Spinal cord (tissue), 9 donors: ENCODE measurements at regions not wholly inside any gene's neighbourhood (a gene's known extent, or its start where the extent isn't known, plus 50 kb on each side); places are given as distances from the start of the nearest gene placed in this dataset.

Source experiments
- DNase-seq, 6 donors: peaks; one replicate each; pipeline versions ENCODE4 v3.0.0 to v3.0.0-alpha.2; 2013 to 2015; ENCODE audit warnings: low spot score in 6 of 6, low read depth in 4 of 6
- H3K27ac ChIP-seq: one replicate; pipeline ENCODE4 v1.5.1; 2013; ENCODE audit warnings: low read depth, low read length, control low read depth
- H3K27me3 ChIP-seq: one replicate; pipeline ENCODE4 v1.6.1; 2013; ENCODE audit warnings: low read length; ENCODE audit not compliant: control insufficient read depth, insufficient read depth
- H3K36me3 ChIP-seq: one replicate; pipeline ENCODE4 v1.6.1; 2013; ENCODE audit warnings: low read length; ENCODE audit not compliant: control insufficient read depth, insufficient read depth
- H3K4me1 ChIP-seq: one replicate; pipeline ENCODE4 v1.6.1; 2013; ENCODE audit warnings: low read length; ENCODE audit not compliant: control insufficient read depth, insufficient read depth
- H3K4me3 ChIP-seq: one replicate; pipeline ENCODE4 v1.5.1; 2013; ENCODE audit warnings: low read depth, low read length, control low read depth
- H3K9me3 ChIP-seq: one replicate; pipeline ENCODE4 v1.6.1; 2013; ENCODE audit warnings: low read length; ENCODE audit not compliant: control insufficient read depth, insufficient read depth
- WGBS: methylation state at CpG from one replicate; pipeline ENCODE4 v1.1.5; 2013; ENCODE audit warnings: missing lambda C conversion rate; ENCODE audit not compliant: insufficient coverage; 5-methylcytosine and 5-hydroxymethylcytosine counted together
- donor health status: healthy.

DNA sequence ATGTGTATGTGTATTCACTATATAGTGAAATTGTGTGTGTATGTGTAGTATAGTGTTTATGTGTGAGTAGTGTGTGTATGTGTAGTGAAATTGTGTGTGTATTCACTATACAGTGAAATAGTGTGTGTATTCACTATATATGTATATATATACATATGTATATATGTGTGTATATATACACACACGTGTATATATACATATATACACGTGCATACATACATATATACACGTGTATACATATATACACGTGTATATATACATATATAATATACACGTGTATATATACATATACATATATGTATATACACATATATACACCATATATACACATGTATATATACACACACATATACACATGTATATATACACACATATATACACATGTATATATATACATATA, 403.6 kb upstream of the TUSC1 start:
- H3K9me3 ChIP-seq: no peaks in the 10 kb centered on the region
- no peaks in the 10 kb centered on the region for H3K4me1 ChIP-seq
- DNase-seq: no peak
- WGBS: no CpG with 5 or more reads among the region's 5 CpGs
- no peak overlapping the region for H3K4me3 ChIP-seq
- no peaks in the 10 kb centered on the region for H3K36me3 ChIP-seq
- H3K27me3 ChIP-seq: no peaks in the 10 kb centered on the region
- H3K27ac ChIP-seq: no peak overlapping the region

DNA sequence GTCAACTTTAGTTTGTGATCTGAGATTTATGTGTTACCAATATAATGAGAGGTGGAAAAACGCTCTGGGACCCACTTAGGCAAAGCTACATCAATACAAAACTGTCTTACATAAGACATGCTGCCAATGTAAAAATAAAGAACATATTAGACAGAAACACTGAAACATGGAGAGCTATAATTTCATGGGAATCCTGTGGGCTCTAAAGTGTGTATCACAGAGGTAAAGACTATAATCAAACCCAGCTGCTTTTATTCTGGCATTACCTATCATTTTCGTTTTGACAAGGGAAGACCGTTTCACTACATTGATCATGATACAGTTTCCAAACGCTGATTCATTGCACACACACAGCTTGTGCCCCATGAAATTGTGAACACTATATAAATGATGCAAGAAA, 400.5 kb upstream of the TUSC1 start:
- Histone ChIP-seq H3K27ac (no peak overlapping the region), H3K4me1 (no peaks in the 10 kb centered on the region), H3K36me3 (no peaks in the 10 kb centered on the region), H3K4me3 (no peak overlapping the region), H3K9me3 (no peaks in the 10 kb centered on the region), H3K27me3 (no peaks in the 10 kb centered on the region)
- WGBS: no CpG with 5 or more reads among the region's 4 CpGs
- DNase-seq: peak in 1 of 6 donors; percentile 6

DNA sequence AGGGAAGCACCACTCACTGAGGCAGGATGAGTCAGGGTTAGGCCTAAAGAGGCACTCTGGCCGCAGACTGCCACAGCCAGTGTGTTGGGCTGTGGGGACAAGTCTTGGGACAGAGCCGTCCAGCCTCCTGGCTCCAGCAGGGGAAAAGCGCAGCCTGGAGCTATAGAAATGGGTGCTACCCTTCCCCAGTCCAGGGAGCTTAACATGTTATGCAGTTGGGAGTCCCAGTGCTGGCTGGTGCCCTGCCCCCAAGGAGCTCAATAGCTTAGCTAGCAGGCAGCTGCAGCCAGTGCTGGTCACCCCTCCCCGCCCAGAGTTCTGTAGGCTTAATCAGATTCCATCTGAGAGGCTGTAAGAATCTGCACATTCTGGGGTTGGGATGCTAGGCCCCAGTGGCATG, 399.6 kb upstream of the TUSC1 start:
- Histone ChIP-seq H3K4me1 (no peaks in the 10 kb centered on the region), H3K27me3 (no peaks in the 10 kb centered on the region), H3K4me3 (no peak overlapping the region), H3K9me3 (no peaks in the 10 kb centered on the region), H3K27ac (no peak overlapping the region), H3K36me3 (no peaks in the 10 kb centered on the region)
- no peak for DNase-seq
- 96% methylated on average over 4 of the region's 4 CpGs for whole genome bisulfite sequencing

DNA sequence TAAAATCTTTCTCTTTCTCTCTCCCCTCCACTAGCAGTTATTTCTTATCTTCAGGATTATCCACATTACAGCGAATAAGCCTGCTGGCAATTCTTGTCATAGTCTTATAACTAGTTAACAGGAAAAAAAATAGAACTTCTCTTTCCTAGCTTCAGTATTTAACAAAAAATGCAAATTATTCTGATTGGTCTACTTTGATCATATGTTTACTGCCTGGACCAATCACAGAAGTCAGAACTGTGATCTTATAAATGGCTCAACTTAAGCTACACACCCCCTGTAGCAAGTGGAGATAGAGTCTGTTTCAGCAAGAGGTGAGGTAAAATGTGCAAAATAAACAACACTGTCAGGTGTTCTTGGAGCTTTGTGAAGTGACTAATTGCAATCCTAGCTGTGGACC, 389.4 kb upstream of the TUSC1 start:
- no peaks in the 10 kb centered on the region for H3K9me3 ChIP-seq

DNA sequence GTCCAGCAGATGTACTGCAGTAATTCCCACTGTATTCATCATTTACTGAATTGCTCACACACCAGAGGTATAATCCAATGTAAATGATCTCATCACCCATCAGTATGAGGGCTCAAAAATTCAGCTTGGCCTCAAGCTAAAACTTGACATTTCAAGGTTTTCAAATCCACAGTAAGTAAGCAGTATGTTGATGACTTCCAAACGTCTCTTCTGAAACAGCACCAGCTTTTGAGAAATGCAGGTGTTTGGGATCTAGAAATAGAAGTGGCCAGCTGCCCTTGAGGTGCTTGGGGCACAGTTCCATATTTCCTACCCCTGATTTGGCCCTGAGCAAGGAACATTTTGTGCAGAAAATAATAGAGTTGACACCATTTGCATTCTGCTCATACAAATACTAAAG, 388.0 kb upstream of the TUSC1 start:
- no peak overlapping the region for H3K27ac ChIP-seq
- no peaks in the 10 kb centered on the region for H3K4me1 ChIP-seq
- DNase-seq: peak in 2 of 6 donors; percentile 9 to 45
- no CpG with 5 or more reads among the region's 1 CpG for WGBS
- H3K27me3 ChIP-seq: no peaks in the 10 kb centered on the region
- H3K36me3 ChIP-seq: no peaks in the 10 kb centered on the region
- H3K4me3 ChIP-seq: no peak overlapping the region
- H3K9me3 ChIP-seq: no peaks in the 10 kb centered on the region

More for the DNA sequence above, 389.4 kb upstream of the TUSC1 start:
- no peaks in the 10 kb centered on the region for H3K4me1 ChIP-seq
- WGBS: no CpG with 5 or more reads among the region's 1 CpG
- no peaks in the 10 kb centered on the region for H3K27me3 ChIP-seq
- H3K27ac ChIP-seq: no peak overlapping the region
- no peaks in the 10 kb centered on the region for H3K36me3 ChIP-seq
- H3K4me3 ChIP-seq: no peak overlapping the region
- DNase-seq: no peak

DNA sequence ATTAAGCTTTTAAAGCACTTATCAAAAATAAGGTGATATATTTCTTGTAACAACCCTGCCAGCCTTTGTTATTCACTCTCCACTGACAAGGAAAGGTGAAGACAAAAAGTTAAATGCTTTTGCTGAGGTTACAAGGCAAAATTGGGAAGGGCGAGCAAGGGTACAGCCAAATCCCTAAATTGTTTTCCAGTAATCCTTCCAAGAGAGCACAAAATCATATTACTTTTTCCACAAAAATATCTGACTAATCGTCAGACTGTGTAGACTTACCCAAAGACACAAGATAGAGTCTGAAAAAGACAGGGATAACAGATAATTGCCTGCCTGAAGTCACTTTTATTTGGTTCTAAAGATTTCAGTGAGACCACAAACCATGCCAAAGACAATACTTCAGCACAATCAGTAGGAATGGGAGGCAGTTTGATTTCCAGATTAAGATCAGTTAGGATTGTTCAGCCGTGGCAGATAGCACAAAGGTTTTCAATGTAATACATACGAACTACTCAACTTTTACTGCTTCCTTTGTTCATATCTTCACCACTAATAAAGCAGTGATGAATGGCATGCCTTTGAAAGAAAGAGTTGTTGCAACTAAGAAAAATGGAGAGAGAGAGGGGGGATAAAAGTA, 383.8 kb upstream of the TUSC1 start:
- Histone ChIP-seq H3K9me3 (no peaks in the 10 kb centered on the region), H3K27ac (no peak overlapping the region), H3K4me1 (no peaks in the 10 kb centered on the region), H3K36me3 (no peaks in the 10 kb centered on the region), H3K27me3 (no peaks in the 10 kb centered on the region), H3K4me3 (no peak overlapping the region)
- WGBS: no CpG with 5 or more reads among the region's 4 CpGs
- DNase-seq: no peak

DNA sequence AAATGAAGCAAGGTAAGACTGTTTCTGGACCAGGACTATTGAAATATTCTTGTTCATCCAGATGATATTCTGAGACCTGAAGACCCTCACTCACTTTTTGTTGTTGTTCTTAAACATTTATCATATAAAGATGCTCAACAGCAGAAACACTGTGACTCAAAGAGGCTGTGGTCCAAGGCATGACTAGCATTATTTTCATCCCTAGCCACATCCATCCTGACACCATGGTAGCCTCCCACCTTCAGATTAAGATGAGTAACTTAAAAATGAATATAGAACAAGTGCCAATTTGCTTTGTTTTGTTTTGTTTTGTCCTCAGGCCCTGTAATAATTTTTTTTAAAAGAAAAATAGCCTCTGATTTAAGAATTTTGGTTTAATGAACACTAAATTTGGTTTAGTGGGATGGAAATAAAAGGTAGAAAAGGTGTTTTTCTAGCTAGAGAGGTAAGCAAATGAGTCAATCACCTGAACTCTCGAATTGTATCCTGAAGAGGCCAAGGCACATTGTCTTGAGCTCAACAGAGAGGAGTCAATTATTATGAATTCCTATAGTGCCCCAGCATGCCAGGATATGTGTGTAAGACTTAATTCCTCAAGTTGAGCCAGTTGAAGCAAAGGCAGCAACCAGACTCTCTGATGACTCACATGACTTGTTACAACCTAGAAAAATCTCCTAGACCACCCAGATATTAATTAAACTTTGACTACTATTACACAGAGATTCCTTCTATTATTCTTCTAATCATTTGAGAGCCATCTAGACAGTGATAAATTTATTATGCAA, 380.1 kb upstream of the TUSC1 start:
- Histone ChIP-seq H3K4me1 (no peaks in the 10 kb centered on the region), H3K27me3 (no peaks in the 10 kb centered on the region), H3K36me3 (no peaks in the 10 kb centered on the region), H3K4me3 (no peak overlapping the region), H3K27ac (no peak overlapping the region), H3K9me3 (no peaks in the 10 kb centered on the region)
- DNase-seq: no peak
- 77% methylated on average over 1 of the region's 1 CpG for WGBS

DNA sequence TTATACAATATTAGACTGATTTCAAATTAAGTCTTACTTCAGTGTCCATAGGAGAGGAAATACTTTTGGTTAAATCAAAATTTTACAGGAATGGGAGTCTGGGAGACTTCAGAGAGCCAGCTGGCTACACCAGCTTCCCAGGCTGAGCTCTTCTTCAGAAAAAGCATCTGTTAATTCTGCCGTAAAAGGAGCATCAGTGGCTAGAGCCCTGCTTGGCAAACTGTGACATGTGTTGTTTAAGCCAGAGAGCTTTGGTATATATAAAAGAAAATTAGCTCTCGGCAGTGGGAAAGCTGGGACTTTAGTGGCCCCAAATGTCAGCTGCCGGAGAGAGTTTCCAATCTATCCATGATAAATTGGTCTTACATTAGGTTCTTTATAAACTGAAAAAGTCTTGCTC, 378.8 kb upstream of the TUSC1 start:
- Histone ChIP-seq H3K4me3 (no peak overlapping the region), H3K36me3 (no peaks in the 10 kb centered on the region), H3K27ac (no peak overlapping the region), H3K27me3 (no peaks in the 10 kb centered on the region), H3K4me1 (no peaks in the 10 kb centered on the region), H3K9me3 (no peaks in the 10 kb centered on the region)
- DNase-seq: peak in 2 of 6 donors; percentile 55 to 66
- WGBS: no CpG with 5 or more reads among the region's 3 CpGs

DNA sequence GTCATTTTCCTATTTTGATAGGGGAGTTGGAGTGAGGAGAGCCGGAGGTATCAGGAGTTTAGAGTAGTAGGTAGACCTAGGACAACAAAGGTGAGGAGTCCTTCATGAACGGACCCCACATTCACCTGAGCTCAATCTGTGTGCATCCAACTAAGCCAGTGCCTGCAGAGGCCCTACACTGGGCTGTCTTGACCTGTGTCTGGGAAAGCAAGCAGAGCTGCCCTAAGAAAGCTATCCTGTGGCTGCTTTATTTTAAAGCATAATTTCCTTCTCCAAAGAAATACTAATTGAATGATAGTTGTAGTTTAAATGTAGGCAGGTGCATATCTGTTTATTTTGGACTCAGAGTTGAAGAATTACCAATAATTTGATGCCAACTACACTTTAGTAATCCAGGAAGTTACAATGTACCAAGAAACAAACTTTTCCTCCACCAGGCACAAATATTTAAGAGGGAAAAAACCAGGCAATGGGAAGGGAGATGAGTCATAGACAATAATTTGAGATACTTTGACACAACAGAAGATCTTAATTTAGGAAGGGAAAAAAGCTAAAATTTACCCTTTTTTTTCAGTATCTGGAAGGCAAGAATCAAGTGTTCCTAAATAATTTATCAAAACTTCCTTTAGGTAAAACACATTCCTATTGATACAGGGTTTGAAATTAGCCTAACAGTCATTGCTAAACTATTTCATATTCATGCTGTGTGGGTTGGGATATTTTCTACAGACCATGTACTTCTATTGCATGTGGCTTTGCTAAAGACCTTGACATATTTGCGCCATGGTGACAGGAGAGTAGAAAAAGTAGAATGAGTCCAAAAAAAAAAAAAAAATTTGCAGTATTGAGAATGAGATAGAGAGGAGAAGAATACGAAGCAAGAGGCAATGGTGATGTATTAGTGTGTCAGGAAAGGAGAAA, 376.6 kb upstream of the TUSC1 start:
- 90% methylated on average over 4 of the region's 4 CpGs for WGBS
- no peak for DNase-seq
- H3K9me3 ChIP-seq: no peaks in the 10 kb centered on the region

More for the DNA sequence above, 376.6 kb upstream of the TUSC1 start:
- H3K4me1 ChIP-seq: no peaks in the 10 kb centered on the region
- H3K27ac ChIP-seq: no peak overlapping the region
- H3K4me3 ChIP-seq: no peak overlapping the region
- no peaks in the 10 kb centered on the region for H3K36me3 ChIP-seq
- no peaks in the 10 kb centered on the region for H3K27me3 ChIP-seq
